ENCODE measurements at regions not wholly inside any gene's neighbourhood (a gene's known extent, or its start where the extent isn't known, plus 50 kb on each side); places are given as distances from the start of the nearest gene placed in this dataset.
"Not testable (repeated sequence)": the region's sequence is repeated elsewhere in the genome, so short reads cannot be mapped to it uniquely, and the experiment has no call there.

DNA sequence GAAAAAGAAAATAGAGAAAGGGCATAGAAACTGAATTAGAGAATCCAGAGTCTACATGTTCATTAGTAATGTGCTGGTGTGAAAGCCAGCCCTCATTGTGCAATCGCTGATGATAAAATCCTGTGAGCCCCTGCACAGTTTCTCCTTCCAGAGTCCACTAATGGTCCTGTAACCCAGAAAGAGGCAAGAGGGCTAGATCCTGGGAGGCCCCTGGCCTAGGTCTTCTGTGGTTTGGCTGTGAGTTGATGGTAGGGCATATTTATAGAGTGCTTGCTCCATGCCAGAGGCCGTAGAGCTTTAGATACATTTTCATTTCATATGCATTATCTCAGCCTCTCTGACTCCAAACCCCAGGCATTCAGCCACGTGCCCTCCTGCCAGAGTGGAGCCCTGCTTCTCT is 94.9 kb upstream of the MTHFD1L start:
- no peak overlapping the region for H3K27ac ChIP-seq
- no peak for TF ChIP-seq CTCF (IDR thresholded peaks at IDR 0.05)
- TF ChIP-seq ZFX (IDR thresholded peaks at IDR 0.05; ENCODE audit: borderline replicate concordance), result no peak

DNA sequence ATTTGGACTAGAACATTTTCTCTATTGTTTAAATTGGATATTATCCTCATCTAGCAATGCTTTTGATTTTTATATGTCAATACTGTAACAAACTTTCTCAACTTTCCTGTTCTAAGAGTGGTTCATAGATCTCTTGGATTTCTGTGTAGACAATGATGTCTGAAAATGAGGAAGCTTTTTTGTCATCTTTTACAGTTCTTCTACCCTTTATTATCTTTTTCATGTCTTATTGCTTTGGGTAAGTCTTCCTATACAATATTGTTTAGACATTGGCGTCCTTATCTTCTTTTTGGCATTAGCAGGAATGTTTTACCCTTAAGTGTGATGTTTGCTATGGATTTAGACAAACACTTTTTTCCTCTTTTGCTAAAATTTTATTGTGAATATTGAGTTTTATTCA is 91.5 kb upstream of the MTHFD1L start:
- TF ChIP-seq ZFX (IDR thresholded peaks at IDR 0.05; ENCODE audit: borderline replicate concordance) (no peak), CTCF (IDR thresholded peaks at IDR 0.05) (no peak)
- no peak overlapping the region for H3K27ac ChIP-seq

DNA sequence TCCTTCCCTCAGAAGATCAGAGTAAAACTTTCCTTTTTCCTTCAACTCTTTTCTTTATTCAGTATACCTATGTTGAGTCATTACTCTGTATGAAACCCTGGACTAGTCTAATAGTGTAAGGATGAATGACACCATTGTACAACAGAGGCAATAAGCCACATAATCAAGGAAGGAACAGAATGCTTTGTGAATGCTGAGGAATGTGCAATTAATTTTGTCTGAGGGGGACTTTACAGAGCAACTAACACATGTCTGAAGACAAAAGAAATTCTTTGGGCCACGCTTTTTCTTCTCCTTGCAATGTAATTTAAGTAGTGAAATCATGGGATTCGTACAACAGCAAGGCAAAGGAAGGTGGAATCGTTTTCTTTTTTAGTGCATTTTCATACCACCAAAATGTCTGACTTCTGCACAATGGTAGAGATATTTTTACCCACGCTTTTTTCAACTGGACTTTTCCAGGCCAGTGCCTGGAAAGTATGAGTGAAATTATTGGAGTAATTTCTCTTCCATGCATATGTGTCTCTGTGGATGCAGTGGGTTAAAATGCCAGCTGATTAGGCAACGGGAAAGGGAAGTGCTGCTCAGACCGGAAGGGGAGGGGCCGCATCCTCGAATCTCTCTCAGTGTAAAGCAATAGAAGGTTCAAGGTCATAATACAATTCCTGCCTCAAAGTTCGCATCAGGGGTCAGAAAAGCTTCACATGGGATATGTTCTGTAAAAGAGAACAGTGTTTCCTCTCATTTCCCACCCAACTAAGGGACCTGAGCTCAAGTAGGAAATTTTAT is 89.9 kb upstream of the MTHFD1L start:
- no peak overlapping the region for H3K27ac ChIP-seq

DNA sequence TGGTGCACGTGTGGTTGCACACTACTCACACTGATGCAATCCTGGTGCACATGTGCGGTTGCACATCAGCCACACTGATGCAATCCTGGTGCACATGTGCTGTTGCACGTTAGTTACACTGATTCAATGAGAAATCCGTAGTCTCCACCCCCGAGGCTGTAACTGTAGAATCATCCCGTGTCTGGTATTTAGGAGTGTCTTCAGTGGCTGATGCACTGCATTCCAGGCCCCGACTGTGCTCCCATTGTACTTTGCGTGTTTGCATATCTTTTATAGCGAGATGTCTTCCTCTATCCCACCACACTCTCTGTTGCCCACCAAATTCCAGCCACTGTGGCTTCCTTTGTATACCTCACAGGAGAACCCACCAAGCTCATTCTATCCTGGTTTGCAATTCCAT is 87.8 kb upstream of the MTHFD1L start:
- no peak for TF ChIP-seq CTCF (IDR thresholded peaks at IDR 0.05)

More for the DNA sequence above, 89.9 kb upstream of the MTHFD1L start:
- TF ChIP-seq ZFX (IDR thresholded peaks at IDR 0.05; ENCODE audit: borderline replicate concordance) (no peak), CTCF (IDR thresholded peaks at IDR 0.05) (no peak)

DNA sequence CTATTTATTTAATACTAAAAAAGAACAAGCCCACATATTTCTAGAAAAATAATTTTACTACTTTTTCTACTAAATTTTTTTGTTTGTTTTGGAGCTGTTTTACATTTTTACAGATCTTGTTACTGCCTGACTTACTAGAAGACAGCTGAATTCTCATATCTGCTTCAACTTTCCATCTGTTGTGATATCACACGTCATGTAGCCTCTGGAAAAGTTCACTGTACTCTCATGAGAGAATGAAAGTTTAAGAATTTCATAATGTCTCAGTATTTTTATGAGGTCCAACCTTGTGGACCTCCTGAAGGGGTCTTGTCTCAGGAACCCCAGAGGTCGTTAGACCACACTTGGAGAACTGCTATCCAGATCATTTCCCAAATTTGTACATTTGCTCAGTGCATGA is 81.7 kb upstream of the MTHFD1L start:
- no peak for TF ChIP-seq CTCF (IDR thresholded peaks at IDR 0.05)
- no peak for TF ChIP-seq ZFX (IDR thresholded peaks at IDR 0.05; ENCODE audit: borderline replicate concordance)
- H3K27ac ChIP-seq, result no peak overlapping the region

More for the DNA sequence above, 87.8 kb upstream of the MTHFD1L start:
- H3K27ac ChIP-seq, result no peak overlapping the region

DNA sequence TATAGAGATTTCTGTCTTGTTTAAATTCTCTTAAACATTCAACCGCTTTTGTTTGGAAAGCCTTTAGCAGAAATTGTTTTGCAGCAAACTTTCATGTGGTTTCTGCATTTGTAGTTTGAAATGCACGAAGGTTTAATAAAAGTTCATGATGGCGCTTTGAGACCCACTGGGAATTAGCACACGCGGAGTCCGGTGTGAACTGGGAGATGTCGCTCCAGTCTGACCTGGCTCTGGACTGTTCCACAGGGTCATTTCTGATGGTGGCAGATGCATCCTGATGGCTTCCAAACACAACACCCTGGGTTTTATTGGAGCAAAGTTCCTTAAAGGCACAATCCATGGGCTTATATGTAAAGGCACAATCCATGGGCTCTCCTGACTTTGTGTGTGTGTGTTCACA is 78.1 kb upstream of the MTHFD1L start:
- TF ChIP-seq ZFX (IDR thresholded peaks at IDR 0.05; ENCODE audit: borderline replicate concordance) (no peak), CTCF (IDR thresholded peaks at IDR 0.05) (no peak)

DNA sequence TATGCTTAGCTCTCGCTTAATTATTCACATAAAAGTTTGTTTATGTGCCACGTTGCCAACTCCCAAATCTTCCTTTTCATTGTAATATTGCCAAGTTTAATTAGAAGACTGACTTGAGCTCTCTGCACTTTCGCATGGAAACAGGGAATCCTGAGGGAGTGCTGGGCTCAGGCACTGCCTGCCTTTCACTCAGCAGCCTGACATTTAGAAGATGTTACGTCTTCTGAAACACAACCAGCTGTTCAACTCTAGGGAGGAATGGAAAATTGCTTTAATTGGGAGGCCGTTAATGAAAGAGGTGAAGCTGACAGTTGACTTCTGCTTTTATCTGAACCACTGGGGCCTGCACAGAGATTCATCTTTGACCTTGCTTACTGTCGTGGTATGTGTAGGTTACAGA is 77.4 kb upstream of the MTHFD1L start:
- H3K27ac ChIP-seq, result no peak overlapping the region
- TF ChIP-seq ZFX (IDR thresholded peaks at IDR 0.05; ENCODE audit: borderline replicate concordance), result no peak
- no peak for TF ChIP-seq CTCF (IDR thresholded peaks at IDR 0.05)

More for the DNA sequence above, 78.1 kb upstream of the MTHFD1L start:
- no peak overlapping the region for H3K27ac ChIP-seq

DNA sequence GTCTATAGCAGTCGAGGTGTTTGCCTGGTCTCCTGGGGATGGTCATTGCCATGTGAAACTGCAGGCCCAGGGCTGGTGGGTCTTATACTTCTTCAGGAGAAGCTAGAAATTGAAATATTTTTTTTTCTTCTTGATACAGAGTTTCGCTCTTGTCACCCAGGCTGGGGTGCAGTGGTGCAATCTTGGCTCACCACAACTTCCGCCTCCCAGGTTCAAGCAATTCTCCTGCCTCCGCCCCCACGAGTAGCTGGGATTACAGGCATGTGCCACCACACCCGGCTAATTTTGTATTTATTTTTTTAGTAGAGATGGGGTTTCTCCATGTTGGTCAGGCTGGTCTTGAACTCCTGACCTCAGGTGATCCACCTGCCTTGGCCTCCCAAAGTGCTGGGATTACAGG is 75.6 kb upstream of the MTHFD1L start:
- not testable (repeated sequence) for H3K27ac ChIP-seq
